ENCODE measurements at regions not wholly inside any gene's neighbourhood (a gene's known extent, or its start where the extent isn't known, plus 50 kb on each side); places are given as distances from the start of the nearest gene placed in this dataset.

GRCh38 chr20:63076421-63076820 lies 69.7 kb upstream of the BHLHE23 start:
- CTCF ChIA-PET = no interaction called here
- Mint-ChIP-seq H3K4me3 (no peak overlapping the region), H3K27me3 (peaks cover 18% of the 10 kb centered on the region), H3K36me3 (ENCODE audit: low read depth) (no peaks in the 10 kb centered on the region), H3K9me3 (peaks cover 21% of the 10 kb centered on the region), H3K4me1 (peaks cover 1% of the 10 kb centered on the region), H3K27ac (no peak overlapping the region)
- POLR2A ChIA-PET = no interaction called here
- DNase-seq = no peak

GRCh38 chr20:63074631-63075030 lies 67.9 kb upstream of the BHLHE23 start:
- H3K9me3 Mint-ChIP-seq = peaks cover 21% of the 10 kb centered on the region
- no peaks in the 10 kb centered on the region for H3K36me3 Mint-ChIP-seq (ENCODE audit: low read depth)
- H3K4me1 Mint-ChIP-seq = peaks cover 1% of the 10 kb centered on the region
- peaks cover 28% of the 10 kb centered on the region for H3K27me3 Mint-ChIP-seq
- no peak overlapping the region for H3K4me3 Mint-ChIP-seq
- H3K27ac Mint-ChIP-seq = no peak overlapping the region
- no peak for DNase-seq
- CTCF ChIA-PET = no interaction called here
- POLR2A ChIA-PET = no interaction called here

- Mint-ChIP-seq H3K4me1 (peaks cover 1% of the 10 kb centered on the region), H3K27ac (no peak overlapping the region), H3K27me3 (peaks cover 28% of the 10 kb centered on the region), H3K4me3 (no peak overlapping the region), H3K9me3 (peaks cover 21% of the 10 kb centered on the region), H3K36me3 (ENCODE audit: low read depth) (no peaks in the 10 kb centered on the region)
- DNase-seq = no peak
- POLR2A ChIA-PET = no interaction called here
- CTCF ChIA-PET = no interaction called here
Observed at GRCh38 chr20:63074182-63074581, 67.4 kb upstream of the BHLHE23 start.

- Mint-ChIP-seq H3K4me3 (no peak overlapping the region), H3K36me3 (ENCODE audit: low read depth) (no peaks in the 10 kb centered on the region), H3K27ac (no peak overlapping the region), H3K9me3 (peaks cover 21% of the 10 kb centered on the region), H3K27me3 (peaks cover 28% of the 10 kb centered on the region), H3K4me1 (peaks cover 1% of the 10 kb centered on the region)
- DNase-seq = no peak
- ChIA-PET CTCF (no interaction called here), POLR2A (no interaction called here)
Observed at GRCh38 chr20:63073738-63074065, 66.9 kb upstream of the BHLHE23 start.

- H3K27me3 Mint-ChIP-seq = peaks cover 27% of the 10 kb centered on the region
- CTCF ChIA-PET = no interaction called here
- no peak overlapping the region for H3K27ac Mint-ChIP-seq
- H3K4me1 Mint-ChIP-seq = peaks cover 1% of the 10 kb centered on the region
- H3K36me3 Mint-ChIP-seq (ENCODE audit: low read depth) = no peaks in the 10 kb centered on the region
- no peak overlapping the region for H3K4me3 Mint-ChIP-seq
- peaks cover 16% of the 10 kb centered on the region for H3K9me3 Mint-ChIP-seq
- no peak for DNase-seq
- POLR2A ChIA-PET = no interaction called here
Observed at GRCh38 chr20:63072991-63073737, 66.4 kb upstream of the BHLHE23 start.

- peaks cover 20% of the 10 kb centered on the region for H3K27me3 Mint-ChIP-seq
- no peaks in the 10 kb centered on the region for H3K36me3 Mint-ChIP-seq (ENCODE audit: low read depth)
- no peak overlapping the region for H3K27ac Mint-ChIP-seq
- ChIA-PET CTCF (no interaction called here), POLR2A (no interaction called here)
- no peak for DNase-seq
- no peak overlapping the region for H3K4me3 Mint-ChIP-seq
- H3K9me3 Mint-ChIP-seq = peaks cover 7% of the 10 kb centered on the region
- peaks cover 1% of the 10 kb centered on the region for H3K4me1 Mint-ChIP-seq
Observed at GRCh38 chr20:63072231-63072791, 65.5 kb upstream of the BHLHE23 start.

- Mint-ChIP-seq H3K27ac (no peak overlapping the region), H3K27me3 (peaks cover 20% of the 10 kb centered on the region), H3K4me3 (no peak overlapping the region), H3K36me3 (ENCODE audit: low read depth) (no peaks in the 10 kb centered on the region), H3K9me3 (peaks cover 6% of the 10 kb centered on the region), H3K4me1 (peaks cover 1% of the 10 kb centered on the region)
- CTCF ChIA-PET = interaction anchor here (0.6 kb wide), 1 partner anchor 9 kb away, joined by 4 read pairs; no protein-coding TSS in a partner anchor
- no peak for DNase-seq
- POLR2A ChIA-PET = no interaction called here
Observed at GRCh38 chr20:63071541-63072181, 64.9 kb upstream of the BHLHE23 start.

- H3K4me1 Mint-ChIP-seq = peaks cover 1% of the 10 kb centered on the region
- H3K4me3 Mint-ChIP-seq = no peak overlapping the region
- ChIA-PET CTCF (interaction anchor here (0.6 kb wide), 1 partner anchor 8 kb away, joined by 4 read pairs; no protein-coding TSS in a partner anchor), POLR2A (no interaction called here)
- no peaks in the 10 kb centered on the region for H3K9me3 Mint-ChIP-seq
- H3K36me3 Mint-ChIP-seq (ENCODE audit: low read depth) = no peaks in the 10 kb centered on the region
- DNase-seq = no peak
- no peak overlapping the region for H3K27ac Mint-ChIP-seq
- H3K27me3 Mint-ChIP-seq = peaks cover 18% of the 10 kb centered on the region
Observed at GRCh38 chr20:63070771-63071540, 64.2 kb upstream of the BHLHE23 start.

- H3K36me3 Mint-ChIP-seq (ENCODE audit: low read depth) = no peaks in the 10 kb centered on the region
- peaks cover 1% of the 10 kb centered on the region for H3K4me1 Mint-ChIP-seq
- ChIA-PET POLR2A (no interaction called here), CTCF (no interaction called here)
- no peak overlapping the region for H3K27ac Mint-ChIP-seq
- DNase-seq = no peak
- H3K4me3 Mint-ChIP-seq = no peak overlapping the region
- no peaks in the 10 kb centered on the region for H3K9me3 Mint-ChIP-seq
- H3K27me3 Mint-ChIP-seq = peaks cover 18% of the 10 kb centered on the region
Observed at GRCh38 chr20:63070301-63070625, 63.5 kb upstream of the BHLHE23 start.

GRCh38 chr20:63068711-63069367 lies 62.1 kb upstream of the BHLHE23 start:
- H3K36me3 Mint-ChIP-seq (ENCODE audit: low read depth) = no peaks in the 10 kb centered on the region
- no peak for DNase-seq
- CTCF ChIA-PET = no interaction called here
- H3K4me1 Mint-ChIP-seq = peaks cover 1% of the 10 kb centered on the region
- H3K4me3 Mint-ChIP-seq = no peak overlapping the region
- H3K9me3 Mint-ChIP-seq = no peaks in the 10 kb centered on the region
- no peak overlapping the region for H3K27ac Mint-ChIP-seq
- POLR2A ChIA-PET = no interaction called here
- peaks cover 18% of the 10 kb centered on the region for H3K27me3 Mint-ChIP-seq

GRCh38 chr20:63067721-63068560 lies 61.2 kb upstream of the BHLHE23 start:
- no peaks in the 10 kb centered on the region for H3K9me3 Mint-ChIP-seq
- POLR2A ChIA-PET = no interaction called here
- DNase-seq = no peak
- peaks cover 1% of the 10 kb centered on the region for H3K4me1 Mint-ChIP-seq
- CTCF ChIA-PET = no interaction called here
- H3K27me3 Mint-ChIP-seq = peaks cover 16% of the 10 kb centered on the region
- no peaks in the 10 kb centered on the region for H3K36me3 Mint-ChIP-seq (ENCODE audit: low read depth)
- no peak overlapping the region for H3K27ac Mint-ChIP-seq
- no peak overlapping the region for H3K4me3 Mint-ChIP-seq

GRCh38 chr20:63067266-63067635 lies 60.5 kb upstream of the BHLHE23 start:
- DNase-seq = no peak
- Mint-ChIP-seq H3K36me3 (ENCODE audit: low read depth) (no peaks in the 10 kb centered on the region), H3K27ac (no peak overlapping the region), H3K9me3 (no peaks in the 10 kb centered on the region), H3K4me1 (no peaks in the 10 kb centered on the region), H3K27me3 (peaks cover 13% of the 10 kb centered on the region), H3K4me3 (no peak overlapping the region)
- ChIA-PET CTCF (no interaction called here), POLR2A (no interaction called here)
